Sigmoid colon (tissue), 4 donors: ENCODE measurements at regions not wholly inside any gene's neighbourhood (a gene's known extent, or its start where the extent isn't known, plus 50 kb on each side); places are given as distances from the start of the nearest gene placed in this dataset.

ENCODE experiments used
- CTCF ChIP-seq, 4 experiments: fragments of 450-650 bp in 3 of 4; fragments of 200-600 bp in 1 of 4; IDR thresholded peaks; one replicate each; pipeline ENCODE4 v1.5.1; 2016 to 2019; ENCODE audit warnings: antibody characterized with exemption in 4 of 4, mild to moderate bottlenecking in 3 of 4, moderate library complexity in 2 of 4
- EP300 ChIP-seq, 4 donors: sonication (generic); formaldehyde crosslinking; IDR thresholded peaks; one replicate each; pipeline ENCODE4 v1.6.1; 2017; ENCODE audit warnings: antibody characterized with exemption in 4 of 4
- POLR2A ChIP-seq, 2 donors: fragments of 450-650 bp; IDR thresholded peaks; one replicate each; pipeline ENCODE4 v1.6.1; 2016; ENCODE audit warnings: antibody characterized with exemption in 2 of 2, mild to moderate bottlenecking in 2 of 2, moderate library complexity in 2 of 2

- TF ChIP-seq CTCF (IDR thresholded peaks at IDR 0.05), result no peak
- TF ChIP-seq POLR2A (IDR thresholded peaks at IDR 0.05), result no peak
- no peak for TF ChIP-seq EP300 (IDR thresholded peaks at IDR 0.05)
Observed at GRCh38 chr3:154615471-154615870, 185.5 kb upstream of the GPR149 start.
